HCT116 (cell line): ENCODE measurements at regions not wholly inside any gene's neighbourhood (a gene's known extent, or its start where the extent isn't known, plus 50 kb on each side); places are given as distances from the start of the nearest gene placed in this dataset.

Source experiments
- ATAC-seq: fragments of 200-7000 bp; cut with Tn5 transposase; 2 replicates; pipeline ENCODE4 v1.9.1; 2020; ENCODE audit warnings: mild to moderate bottlenecking, moderate library complexity
- BruUV-seq: library from RNA; stranded (reverse); fragments of 400-500 nt; replicated peaks from 2 replicates; lab custom pipeline; 2021; lab: Mats Ljungman, UMichigan
- CTCF ChIA-PET: fragments of 300-600 bp; sonication (Branson Sonifier 250); formaldehyde crosslinking; loops from one replicate; lab custom pipeline; 2021; ENCODE audit warnings: antibody characterized with exemption; lab: Charles Lee
- POLR2A ChIA-PET: fragments of 300-600, 350-600 bp; sonication (Branson Sonifier 250); formaldehyde crosslinking; loops from one replicate; lab custom pipeline; 2021; ENCODE audit warnings: antibody characterized with exemption; lab: Charles Lee
- RAD21 ChIA-PET, 2 experiments: fragments of 300-600 bp; sonication (Branson Sonifier 250); formaldehyde crosslinking; loops; one replicate each; lab custom pipeline; 2023; ENCODE audit warnings: low total read pairs in 2 of 2; ENCODE audit not compliant: uncharacterized antibody in 2 of 2, unreplicated experiment in 2 of 2, low non-redundant PET in 1 of 2; lab: Charles Lee
- DNase-seq: peaks from one replicate; pipeline ENCODE4 v3.0.0-alpha.2; 2010; ENCODE audit warnings: low read depth, low spot score
- H2AFZ ChIP-seq: fragments of 200-600 bp; shearing (Covaris generic), sonication (generic); 2 replicates; pipeline ENCODE4 v1.6.1; 2017; ENCODE audit warnings: low read depth, mixed run types, mixed read lengths, antibody characterized with exemption, low read length; ENCODE audit not compliant: poor library complexity, severe bottlenecking
- H3K27ac ChIP-seq: 2 replicates; pipeline ENCODE4 v1.5.1; 2012; ENCODE audit warnings: low read depth, low read length
- H3K27me3 ChIP-seq: fragments of 200-600 bp; sonication (generic); 2 replicates; pipeline ENCODE4 v1.6.1; 2016; ENCODE audit warnings: mixed run types, low read length, mixed read lengths; ENCODE audit not compliant: insufficient read depth
- H3K36me3 ChIP-seq, 2 experiments: fragments of 200-500 bp in 1 of 2; fragments of 200-600 bp in 1 of 2; sonication (Bioruptor generic) in 1 of 2; sonication (generic) in 1 of 2; 2 replicates each; pipeline versions ENCODE4 v1.5.1 to v1.6.1; 2014 to 2016; ENCODE audit warnings: low read length in 2 of 2, inconsistent platforms in 1 of 2, mixed read lengths in 1 of 2, mixed run types in 1 of 2; ENCODE audit not compliant: insufficient read depth in 2 of 2, control insufficient read depth in 1 of 2
- H3K4me1 ChIP-seq, 2 experiments: fragments of 200-600 bp in 1 of 2; sonication (generic) in 1 of 2; 2 replicates each; pipeline versions ENCODE4 v1.5.1 to v1.6.1; 2012 to 2017; ENCODE audit warnings: low read length in 2 of 2, inconsistent platforms in 1 of 2, mild to moderate bottlenecking in 1 of 2, mixed read lengths in 1 of 2, mixed run types in 1 of 2, moderate library complexity in 1 of 2; ENCODE audit not compliant: insufficient read depth in 2 of 2, control insufficient read depth in 1 of 2
- H3K4me2 ChIP-seq: fragments of 200-600 bp; sonication (generic); 2 replicates; pipeline ENCODE4 v1.6.1; 2017; ENCODE audit warnings: mixed run types, low read length, mixed read lengths
- H3K4me3 ChIP-seq, 2 experiments: fragments of 200-600 bp in 1 of 2; sonication (generic) in 1 of 2; replicated peaks in 1 of 2; 2 replicates each; pipeline ENCODE4 v1.5.1; 2011 to 2016; ENCODE audit warnings: low read length in 2 of 2, control low read depth in 1 of 2, low read depth in 1 of 2, mild to moderate bottlenecking in 1 of 2, mixed read lengths in 1 of 2, mixed run types in 1 of 2
- H3K79me2 ChIP-seq: fragments of 200-600 bp; sonication (generic); 2 replicates; pipeline ENCODE4 v1.6.1; 2017; ENCODE audit warnings: mild to moderate bottlenecking, mixed run types, low read length, moderate library complexity, mixed read lengths; ENCODE audit not compliant: insufficient read depth
- H3K9ac ChIP-seq: fragments of 200-600 bp; sonication (generic); 2 replicates; pipeline ENCODE4 v1.6.1; 2016; ENCODE audit warnings: low read length, mixed read lengths
- H3K9me2 ChIP-seq: fragments of 200-600 bp; sonication (generic), shearing (Covaris generic); 2 replicates; pipeline ENCODE4 v1.6.1; 2017; ENCODE audit warnings: mixed run types, mild to moderate bottlenecking, moderate library complexity; ENCODE audit not compliant: insufficient read depth
- H3K9me3 ChIP-seq, 2 experiments: fragments of 200-500 bp in 1 of 2; fragments of 200-600 bp in 1 of 2; sonication (Bioruptor generic) in 1 of 2; sonication (generic) in 1 of 2; 2 replicates each; pipeline ENCODE4 v1.6.1; 2014 to 2017; ENCODE audit warnings: low read length in 2 of 2, mixed read lengths in 2 of 2, inconsistent platforms in 1 of 2, low read depth in 1 of 2, mild to moderate bottlenecking in 1 of 2, mixed run types in 1 of 2, moderate library complexity in 1 of 2; ENCODE audit not compliant: control insufficient read depth in 1 of 2, insufficient read depth in 1 of 2
- H4K20me1 ChIP-seq: fragments of 200-600 bp; sonication (generic), shearing (Covaris generic); 2 replicates; pipeline ENCODE4 v1.6.1; 2017; ENCODE audit warnings: mixed run types, mild to moderate bottlenecking, moderate library complexity; ENCODE audit not compliant: insufficient read depth
- ATF3 ChIP-seq: IDR thresholded peaks from 2 replicates; pipeline ENCODE4 v1.6.1; 2012
- CBX3 ChIP-seq: IDR thresholded peaks from 2 replicates; pipeline ENCODE4 v1.6.1; 2012; ENCODE audit warnings: low read depth
- CEBPB ChIP-seq: IDR thresholded peaks from 2 replicates; pipeline ENCODE4 v1.6.1; 2012; ENCODE audit warnings: low read depth
- ELF1 ChIP-seq: IDR thresholded peaks from 2 replicates; pipeline ENCODE4 v1.6.1; 2012; ENCODE audit warnings: low read depth, borderline replicate concordance
- EZH2 ChIP-seq: fragments of 200-600 bp; sonication (generic); IDR thresholded peaks from 2 replicates; pipeline ENCODE4 v1.6.1; 2017; ENCODE audit warnings: antibody characterized with exemption, mixed run types
- EZH2phosphoT487 ChIP-seq: fragments of 200-600 bp; IDR thresholded peaks from 2 replicates; pipeline ENCODE4 v1.6.1; 2018; ENCODE audit warnings: antibody characterized with exemption, borderline replicate concordance
- JUND ChIP-seq: IDR thresholded peaks from 2 replicates; pipeline ENCODE4 v1.6.1; 2012
- POLR2AphosphoS5 ChIP-seq: IDR thresholded peaks from 2 replicates; pipeline ENCODE4 v1.6.1; 2011; ENCODE audit warnings: mild to moderate bottlenecking, low read depth, low read length, moderate library complexity
- RAD21 ChIP-seq: IDR thresholded peaks from 2 replicates; pipeline ENCODE4 v1.6.1; 2012; ENCODE audit warnings: low read depth, mild to moderate bottlenecking
- SIN3A ChIP-seq: IDR thresholded peaks from 2 replicates; pipeline ENCODE4 v1.6.1; 2012; ENCODE audit warnings: low read depth
- SP1 ChIP-seq: IDR thresholded peaks from 2 replicates; pipeline ENCODE4 v1.6.1; 2012; ENCODE audit warnings: low read depth
- TCF7L2 ChIP-seq: IDR thresholded peaks from 2 replicates; pipeline ENCODE4 v1.7.0; 2011; ENCODE audit warnings: borderline replicate concordance, inconsistent platforms; ENCODE audit not compliant: insufficient read depth, insufficient read length; ENCODE audit errors: extremely low read depth
- ZBTB33 ChIP-seq: IDR thresholded peaks from 2 replicates; pipeline ENCODE4 v1.6.1; 2011; ENCODE audit warnings: mild to moderate bottlenecking, low read length, moderate library complexity; ENCODE audit not compliant: insufficient replicate concordance; ENCODE audit errors: extremely low read depth
- ZNF274 ChIP-seq: fragments of 200-500 bp; sonication (Bioruptor generic); IDR thresholded peaks from 2 replicates; pipeline ENCODE4 v1.6.1; 2014; ENCODE audit warnings: mild to moderate bottlenecking, low read depth, low read length, inconsistent platforms
- intact Hi-C: fragments of 100-400 bp; cut with micrococcal nuclease; formaldehyde crosslinking; loops from 2 replicates; pipeline ENCODE4 v1.10.0; 2022

- CTCF ChIA-PET, result no interaction called here
- DNase-seq, result no peak
- no peaks in the 10 kb centered on the region for H3K4me1 ChIP-seq
Observed at GRCh38 chr4:63583561-63583960, 825.7 kb downstream of the TECRL start.

More at GRCh38 chr4:63583561-63583960, 825.7 kb downstream of the TECRL start:
- intact Hi-C loops, result no loop called here
- no peaks in the 10 kb centered on the region for H3K36me3 ChIP-seq
- no peaks in the 10 kb centered on the region for H3K27me3 ChIP-seq
- H3K79me2 ChIP-seq, result no peaks in the 10 kb centered on the region
- POLR2A ChIA-PET, result no interaction called here
- TF ChIP-seq ATF3, result no peak
- TF ChIP-seq ZNF274, result no peak
- no peak for TF ChIP-seq EZH2
- TF ChIP-seq RAD21, result no peak
- no peak for TF ChIP-seq POLR2AphosphoS5
- no peak for TF ChIP-seq CBX3
- no peak for TF ChIP-seq ELF1
- no peak for TF ChIP-seq SIN3A
- no peak for TF ChIP-seq ZBTB33
- no peak for TF ChIP-seq TCF7L2
- no peak for TF ChIP-seq EZH2phosphoT487
- TF ChIP-seq SP1, result no peak
- TF ChIP-seq CEBPB, result no peak
- TF ChIP-seq JUND, result no peak
- ATAC-seq, result no peak
- no peak overlapping the region for H3K27ac ChIP-seq
- RAD21 ChIA-PET, result no interaction called here
- H3K4me3 ChIP-seq, result no peak overlapping the region
- H2AFZ ChIP-seq, result no peak overlapping the region
- no peak overlapping the region for H3K4me2 ChIP-seq
- peaks cover 3 to 17% of the 10 kb centered on the region in 2 experiments; a peak in 2 of 4 replicates for H3K9me3 ChIP-seq
- no peaks in the 10 kb centered on the region for H3K9me2 ChIP-seq
- H4K20me1 ChIP-seq, result no peaks in the 10 kb centered on the region
- no TSS peak for BruUV-seq
- no peak overlapping the region for H3K9ac ChIP-seq
